K562 (cell line): ENCODE measurements at regions not wholly inside any gene's neighbourhood (a gene's known extent, or its start where the extent isn't known, plus 50 kb on each side); places are given as distances from the start of the nearest gene placed in this dataset.

Experiments used
- CAMTA2 ChIP-seq: fragments of 250-450 bp; sonication (Bioruptor Pico); conservative IDR thresholded peaks from 2 replicates; pipeline ENCODE4 v1.5.1; 2022
- CTCF ChIP-seq, 3 experiments: IDR thresholded peaks in 2 of 3; conservative IDR thresholded peaks in 1 of 3; 2 replicates each; pipeline ENCODE4 v1.5.1; 2011 to 2012; ENCODE audit warnings: low read length in 3 of 3, mild to moderate bottlenecking in 3 of 3, control low read depth in 2 of 3, improper control_type of control experiment in 1 of 3, inconsistent platforms in 1 of 3, low read depth in 1 of 3, mixed read lengths in 1 of 3, moderate library complexity in 1 of 3; ENCODE audit not compliant: insufficient read depth in 2 of 3
- EP300 ChIP-seq: IDR thresholded peaks from 2 replicates; pipeline ENCODE4 v1.6.1; 2012; ENCODE audit warnings: low read length, improper control_type of control experiment
- FOXJ3 ChIP-seq: sonication (generic); formaldehyde crosslinking; IDR thresholded peaks from 2 replicates; pipeline ENCODE4 v1.4.0; 2020; ENCODE audit warnings: mild to moderate bottlenecking, missing genetic modification reagents
- SPI1 ChIP-seq: IDR thresholded peaks from 2 replicates; pipeline ENCODE4 v1.6.1; 2011; ENCODE audit warnings: low read depth, low read length, control low read depth, borderline replicate concordance
- USF2 ChIP-seq: sonication (generic); formaldehyde crosslinking; IDR thresholded peaks from 2 replicates; pipeline ENCODE4 v1.5.0; 2020; ENCODE audit warnings: missing genetic modification reagents
- XRCC5 ChIP-seq: fragments of 200-400 bp; formaldehyde crosslinking; IDR thresholded peaks from 2 replicates; pipeline ENCODE4 v1.6.1; 2017; ENCODE audit warnings: low read depth, mild to moderate bottlenecking, low read length
- ZBTB43 ChIP-seq: sonication (generic); formaldehyde crosslinking; IDR thresholded peaks from 2 replicates; pipeline ENCODE4 v1.8.0; 2023; ENCODE audit warnings: mild to moderate bottlenecking, missing genetic modification reagents
- ZHX1 ChIP-seq: fragments of 150-350 bp; conservative IDR thresholded peaks from 2 replicates; pipeline ENCODE4 v1.6.1; 2014; ENCODE audit warnings: low read length
- ZNF609 ChIP-seq: sonication (generic); formaldehyde crosslinking; IDR thresholded peaks from 2 replicates; pipeline ENCODE4 v1.8.1; 2023; ENCODE audit warnings: missing genetic modification reagents, mild to moderate bottlenecking, borderline replicate concordance

GRCh38 chr22:27468712-27469111 is 332.8 kb downstream of the MN1 start:
- TF ChIP-seq CTCF (IDR thresholded peaks at IDR 0.05 in 2 of 3, conservative IDR thresholded peaks at IDR 0.05 in 1 of 3; ENCODE audit: insufficient read depth in 2 of 3, low read depth in 1 of 3, low read length in 3 of 3), result no peak
- no peak for TF ChIP-seq ZHX1
- TF ChIP-seq ZNF609 (CRISPR knock-in tag), result no peak
- no peak for TF ChIP-seq SPI1
- no peak for TF ChIP-seq USF2 (CRISPR knock-in tag)
- TF ChIP-seq ZBTB43 (CRISPR knock-in tag), result no peak
- no peak for TF ChIP-seq CAMTA2
- no peak for TF ChIP-seq EP300
- no peak for TF ChIP-seq XRCC5
- TF ChIP-seq FOXJ3 (CRISPR knock-in tag), result no peak
